Neural progenitor cell (in vitro differentiated cells): ENCODE measurements at regions not wholly inside any gene's neighbourhood (a gene's known extent, or its start where the extent isn't known, plus 50 kb on each side); places are given as distances from the start of the nearest gene placed in this dataset.

Experiments
- CTCF ChIP-seq: fragments of 200-600 bp; sonication (generic); IDR thresholded peaks from 2 replicates; pipeline ENCODE4 v1.5.1; 2017; ENCODE audit warnings: antibody characterized with exemption, mild to moderate bottlenecking
- EZH2 ChIP-seq: fragments of 200-600 bp; sonication (generic); IDR thresholded peaks from 2 replicates; pipeline ENCODE4 v1.6.1; 2017; ENCODE audit warnings: antibody characterized with exemption, mild to moderate bottlenecking, moderate library complexity

- TF ChIP-seq CTCF (no peak), EZH2 (no peak)
Measured at GRCh38 chr17:71709271-71709890, 411.4 kb upstream of the SOX9 start.
